GM18520 (cell line): ENCODE measurements at regions not wholly inside any gene's neighbourhood (a gene's known extent, or its start where the extent isn't known, plus 50 kb on each side); places are given as distances from the start of the nearest gene placed in this dataset.

Source experiments
- ATAC-seq: cut with Tn5 transposase; IDR thresholded peaks from one replicate; pipeline ENCODE4 v1.9.1; 2021; ENCODE audit not compliant: unreplicated experiment

GRCh38 chr15:39135989-39136388 lies 444.9 kb upstream of the THBS1 start:
- no peak for ATAC-seq

GRCh38 chr15:39139431-39140059 lies 441.3 kb upstream of the THBS1 start:
- ATAC-seq = peak; percentile 32

GRCh38 chr15:39140060-39140604 lies 440.7 kb upstream of the THBS1 start:
- peak; percentile 63 for ATAC-seq

GRCh38 chr15:39142500-39142899 lies 438.4 kb upstream of the THBS1 start:
- ATAC-seq = no peak

GRCh38 chr15:39143479-39143878 lies 437.4 kb upstream of the THBS1 start:
- ATAC-seq = no peak

- no peak for ATAC-seq
Measured at GRCh38 chr15:39144051-39144450, 436.8 kb upstream of the THBS1 start.

GRCh38 chr15:39144613-39145499 lies 436.0 kb upstream of the THBS1 start:
- no peak for ATAC-seq

GRCh38 chr15:39145854-39146625 lies 434.8 kb upstream of the THBS1 start:
- ATAC-seq = no peak

- ATAC-seq = no peak
Measured at GRCh38 chr15:39149636-39150150, 431.2 kb upstream of the THBS1 start.

- ATAC-seq = no peak
Measured at GRCh38 chr15:39151545-39151944, 429.3 kb upstream of the THBS1 start.

GRCh38 chr15:39153058-39153714 lies 427.7 kb upstream of the THBS1 start:
- ATAC-seq = no peak

- no peak for ATAC-seq
Measured at GRCh38 chr15:39153716-39154115, 427.2 kb upstream of the THBS1 start.

- no peak for ATAC-seq
Measured at GRCh38 chr15:39154227-39154638, 426.6 kb upstream of the THBS1 start.

- no peak for ATAC-seq
Measured at GRCh38 chr15:39154776-39155175, 426.1 kb upstream of the THBS1 start.

- no peak for ATAC-seq
Measured at GRCh38 chr15:39156166-39156565, 424.7 kb upstream of the THBS1 start.

GRCh38 chr15:39156646-39157250 lies 424.1 kb upstream of the THBS1 start:
- ATAC-seq = no peak

GRCh38 chr15:39157882-39158281 lies 423.0 kb upstream of the THBS1 start:
- ATAC-seq = no peak

GRCh38 chr15:39159833-39160232 lies 421.0 kb upstream of the THBS1 start:
- no peak for ATAC-seq

GRCh38 chr15:39161096-39161495 lies 419.8 kb upstream of the THBS1 start:
- no peak for ATAC-seq

- ATAC-seq = no peak
Measured at GRCh38 chr15:39165020-39165706, 415.7 kb upstream of the THBS1 start.
